H9 (cell line): ENCODE measurements at regions not wholly inside any gene's neighbourhood (a gene's known extent, or its start where the extent isn't known, plus 50 kb on each side); places are given as distances from the start of the nearest gene placed in this dataset.

Experiments used
- DNase-seq: peaks from one replicate; pipeline ENCODE4 v3.0.0-alpha.2; 2017
- H2AFZ ChIP-seq: one replicate; pipeline ENCODE4 v1.6.1; 2013; ENCODE audit warnings: mild to moderate bottlenecking, low read length, control low read depth, moderate library complexity
- H2AK5ac ChIP-seq: 2 replicates; pipeline ENCODE4 v1.6.1; 2013; ENCODE audit warnings: low read length, control low read depth, mixed read lengths; ENCODE audit not compliant: insufficient read length
- H2BK120ac ChIP-seq: one replicate; pipeline ENCODE4 v1.6.1; 2013; ENCODE audit warnings: low read depth, mild to moderate bottlenecking, low read length, control low read depth, inconsistent platforms; ENCODE audit not compliant: poor library complexity, severe bottlenecking
- H2BK12ac ChIP-seq: 2 replicates; pipeline ENCODE4 v1.6.1; 2013; ENCODE audit warnings: low read length, control low read depth, mixed read lengths, low read depth; ENCODE audit not compliant: insufficient read length
- H2BK15ac ChIP-seq: 2 replicates; pipeline ENCODE4 v1.6.1; 2013; ENCODE audit warnings: low read depth, low read length, control low read depth
- H2BK20ac ChIP-seq: one replicate; pipeline ENCODE4 v1.6.1; 2013; ENCODE audit warnings: low read depth, mild to moderate bottlenecking, low read length, control low read depth, inconsistent platforms; ENCODE audit not compliant: poor library complexity, severe bottlenecking
- H2BK5ac ChIP-seq: 2 replicates; pipeline ENCODE4 v1.6.1; 2013; ENCODE audit warnings: low read length, control low read depth, mixed read lengths; ENCODE audit not compliant: insufficient read length
- H3K14ac ChIP-seq: 2 replicates; pipeline ENCODE4 v1.6.1; 2013; ENCODE audit warnings: low read length, control low read depth; ENCODE audit not compliant: insufficient read depth
- H3K18ac ChIP-seq: 2 replicates; pipeline ENCODE4 v1.6.1; 2013; ENCODE audit warnings: low read depth, mild to moderate bottlenecking, mixed read lengths, low read length, control low read depth; ENCODE audit not compliant: insufficient read length
- H3K23ac ChIP-seq: 2 replicates; pipeline ENCODE4 v1.6.1; 2013; ENCODE audit warnings: low read length, control low read depth, mixed read lengths, low read depth; ENCODE audit not compliant: insufficient read length
- H3K23me2 ChIP-seq: 2 replicates; pipeline ENCODE4 v1.6.1; 2013; ENCODE audit warnings: low read depth, mild to moderate bottlenecking, mixed read lengths, low read length, control low read depth; ENCODE audit not compliant: insufficient read length, poor library complexity, severe bottlenecking
- H3K27ac ChIP-seq: 2 replicates; pipeline ENCODE4 v1.5.1; 2013; ENCODE audit warnings: low read length, control low read depth, mixed read lengths, low read depth; ENCODE audit not compliant: insufficient read length
- H3K27me3 ChIP-seq: 2 replicates; pipeline ENCODE4 v1.6.1; 2013; ENCODE audit warnings: low read length, control low read depth, inconsistent platforms; ENCODE audit not compliant: insufficient read depth
- H3K4ac ChIP-seq: 2 replicates; pipeline ENCODE4 v1.6.1; 2013; ENCODE audit warnings: low read depth, mild to moderate bottlenecking, control low read depth, inconsistent platforms, low read length, moderate library complexity
- H3K4me1 ChIP-seq: 2 replicates; pipeline ENCODE4 v1.6.1; 2013; ENCODE audit warnings: low read length, control low read depth, inconsistent platforms; ENCODE audit not compliant: insufficient read depth
- H3K4me2 ChIP-seq: 2 replicates; pipeline ENCODE4 v1.6.1; 2013; ENCODE audit warnings: low read length, control low read depth, mixed read lengths; ENCODE audit not compliant: insufficient read length, insufficient read depth
- H3K56ac ChIP-seq: 2 replicates; pipeline ENCODE4 v1.6.1; 2013; ENCODE audit warnings: low read depth, mild to moderate bottlenecking, mixed read lengths, low read length, control low read depth; ENCODE audit not compliant: insufficient read length
- H3K79me1 ChIP-seq: 2 replicates; pipeline ENCODE4 v1.6.1; 2013; ENCODE audit warnings: low read depth, mild to moderate bottlenecking, moderate library complexity, low read length, control low read depth, inconsistent platforms; ENCODE audit not compliant: insufficient read depth, poor library complexity, severe bottlenecking
- H3K79me2 ChIP-seq: 2 replicates; pipeline ENCODE4 v1.6.1; 2013; ENCODE audit warnings: low read length, control low read depth, inconsistent platforms; ENCODE audit not compliant: insufficient read depth
- H3K9ac ChIP-seq: 2 replicates; pipeline ENCODE4 v1.6.1; 2013; ENCODE audit warnings: low read length, control low read depth, mixed read lengths; ENCODE audit not compliant: insufficient read length; ENCODE audit errors: extremely low read depth
- H3K9me3 ChIP-seq: one replicate; pipeline ENCODE4 v1.6.1; 2013; ENCODE audit warnings: low read depth, low read length, inconsistent platforms; ENCODE audit not compliant: control insufficient read depth
- H3T11ph ChIP-seq: one replicate; pipeline ENCODE4 v1.6.1; 2013; ENCODE audit warnings: mild to moderate bottlenecking, low read length, control low read depth, inconsistent platforms
- H4K20me1 ChIP-seq: one replicate; pipeline ENCODE4 v1.6.1; 2013; ENCODE audit not compliant: control insufficient read depth, insufficient read length, insufficient read depth
- H4K5ac ChIP-seq: 2 replicates; pipeline ENCODE4 v1.6.1; 2013; ENCODE audit warnings: low read depth, mild to moderate bottlenecking, mixed read lengths, low read length, control low read depth; ENCODE audit not compliant: insufficient read length
- H4K8ac ChIP-seq: replicated peaks from 2 replicates; pipeline ENCODE4 v1.6.1; 2013; ENCODE audit warnings: low read length, control low read depth, mixed read lengths, low read depth; ENCODE audit not compliant: insufficient read length
- H4K91ac ChIP-seq: 2 replicates; pipeline ENCODE4 v1.6.1; 2013; ENCODE audit warnings: low read depth, mild to moderate bottlenecking, moderate library complexity, mixed read lengths, low read length, control low read depth; ENCODE audit not compliant: insufficient read length
- H3K27ac Mint-ChIP-seq, 3 experiments: 2 replicates in 2 of 3; 3 replicates in 1 of 3; pipeline ENCODE4 v1.8.0; 2020 to 2021; ENCODE audit warnings: mixed read lengths in 3 of 3, mild to moderate bottlenecking in 1 of 3, moderate library complexity in 1 of 3
- H3K27me3 Mint-ChIP-seq: 2 replicates; pipeline ENCODE4 v1.8.0; 2021; ENCODE audit warnings: low read depth, mild to moderate bottlenecking, moderate library complexity, mixed read lengths
- H3K36me3 Mint-ChIP-seq, 3 experiments: 2 replicates in 2 of 3; 3 replicates in 1 of 3; pipeline ENCODE4 v1.8.0; 2020 to 2021; ENCODE audit warnings: low read depth in 3 of 3, mixed read lengths in 3 of 3; ENCODE audit not compliant: insufficient read depth in 1 of 3
- H3K4me1 Mint-ChIP-seq, 2 experiments: 2 replicates each; pipeline ENCODE4 v1.8.0; 2020; ENCODE audit warnings: mixed read lengths in 2 of 2
- H3K4me3 Mint-ChIP-seq, 2 experiments: 2 replicates in 1 of 2; 3 replicates in 1 of 2; pipeline ENCODE4 v1.8.0; 2020 to 2021; ENCODE audit warnings: mild to moderate bottlenecking in 2 of 2, mixed read lengths in 2 of 2, moderate library complexity in 1 of 2
- H3K9me3 Mint-ChIP-seq, 2 experiments: 2 replicates in 1 of 2; 3 replicates in 1 of 2; pipeline ENCODE4 v1.8.0; 2020; ENCODE audit warnings: mild to moderate bottlenecking in 2 of 2, mixed read lengths in 2 of 2, moderate library complexity in 1 of 2
- WGBS: extraction: QIAGEN DNeasy Blood & Tissue Kit; methylation state at CpG from one replicate; pipeline ENCODE4 v1.1.7; 2013; ENCODE audit warnings: missing lambda C conversion rate, low lambda C conversion rate, mixed read lengths; ENCODE audit not compliant: insufficient read length; ENCODE audit errors: extremely low coverage; 5-methylcytosine and 5-hydroxymethylcytosine counted together
- TF ChIP-seq, protein P1 (sequence below): fragments of 200-600 bp; sonication (generic); conservative IDR thresholded peaks from 3 replicates; pipeline ENCODE4 v1.8.0; 2021; ENCODE audit warnings: antibody characterized with exemption, mild to moderate bottlenecking

DNA sequence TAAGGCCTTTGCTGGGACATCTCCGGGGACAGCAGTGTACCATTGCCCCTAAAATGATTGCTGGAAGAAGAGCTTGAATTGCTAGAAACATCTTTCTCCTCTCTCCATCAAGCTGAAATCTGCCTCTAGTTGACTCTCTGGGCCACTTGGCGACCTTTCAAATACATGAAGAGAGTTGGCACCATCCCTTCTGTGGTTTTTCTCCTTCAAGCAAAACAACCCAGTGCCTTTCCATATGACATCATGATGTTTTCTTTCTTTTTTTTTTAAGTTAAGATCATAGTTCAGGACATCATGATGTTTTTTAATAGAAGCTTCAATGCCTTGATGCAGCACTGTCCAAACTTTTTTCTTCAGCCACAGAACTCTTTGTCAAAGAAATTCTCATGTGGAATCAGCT lies 144.0 kb upstream of the PTPRG start:
- no peak overlapping the region for H3K4me2 ChIP-seq
- TF ChIP-seq, protein P1, sequence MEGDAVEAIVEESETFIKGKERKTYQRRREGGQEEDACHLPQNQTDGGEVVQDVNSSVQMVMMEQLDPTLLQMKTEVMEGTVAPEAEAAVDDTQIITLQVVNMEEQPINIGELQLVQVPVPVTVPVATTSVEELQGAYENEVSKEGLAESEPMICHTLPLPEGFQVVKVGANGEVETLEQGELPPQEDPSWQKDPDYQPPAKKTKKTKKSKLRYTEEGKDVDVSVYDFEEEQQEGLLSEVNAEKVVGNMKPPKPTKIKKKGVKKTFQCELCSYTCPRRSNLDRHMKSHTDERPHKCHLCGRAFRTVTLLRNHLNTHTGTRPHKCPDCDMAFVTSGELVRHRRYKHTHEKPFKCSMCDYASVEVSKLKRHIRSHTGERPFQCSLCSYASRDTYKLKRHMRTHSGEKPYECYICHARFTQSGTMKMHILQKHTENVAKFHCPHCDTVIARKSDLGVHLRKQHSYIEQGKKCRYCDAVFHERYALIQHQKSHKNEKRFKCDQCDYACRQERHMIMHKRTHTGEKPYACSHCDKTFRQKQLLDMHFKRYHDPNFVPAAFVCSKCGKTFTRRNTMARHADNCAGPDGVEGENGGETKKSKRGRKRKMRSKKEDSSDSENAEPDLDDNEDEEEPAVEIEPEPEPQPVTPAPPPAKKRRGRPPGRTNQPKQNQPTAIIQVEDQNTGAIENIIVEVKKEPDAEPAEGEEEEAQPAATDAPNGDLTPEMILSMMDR = no peak

More for the DNA sequence above, 144.0 kb upstream of the PTPRG start:
- no peak overlapping the region for H3K4ac ChIP-seq
- H3K9ac ChIP-seq = no peak overlapping the region
- no peak overlapping the region for H3K23ac ChIP-seq
- H2BK12ac ChIP-seq = no peak overlapping the region
- H3K79me1 ChIP-seq = no peaks in the 10 kb centered on the region
- Mint-ChIP-seq H3K27ac (no peak overlapping the region), H3K27me3 (no peaks in the 10 kb centered on the region; the same call in 1 of the 2 replicates), H3K4me1 (peaks cover 0 to 5% of the 10 kb centered on the region in 2 experiments; a peak in 2 of 4 replicates), H3K4me3 (no peak overlapping the region), H3K9me3 (no peaks in the 10 kb centered on the region), H3K36me3 (peaks cover 0 to 2% (median 0%) of the 10 kb centered on the region in 3 experiments; a peak in 1 of 7 replicates)
- no CpG with 5 or more reads among the region's 2 CpGs for WGBS
- H3K56ac ChIP-seq = no peak overlapping the region
- no peaks in the 10 kb centered on the region for H3K9me3 ChIP-seq
- no peak overlapping the region for H4K8ac ChIP-seq
- no peak overlapping the region for H3T11ph ChIP-seq
- no peak overlapping the region for H3K14ac ChIP-seq
- H4K5ac ChIP-seq = no peak overlapping the region
- no peak overlapping the region for H2AFZ ChIP-seq
- no peak overlapping the region for H2BK20ac ChIP-seq
- H3K4me1 ChIP-seq = no peaks in the 10 kb centered on the region
- no peaks in the 10 kb centered on the region for H3K27me3 ChIP-seq
- no peak overlapping the region for H3K18ac ChIP-seq
- no peak overlapping the region for H2BK5ac ChIP-seq
- no peak for DNase-seq
- H2BK15ac ChIP-seq = no peak overlapping the region
- H2BK120ac ChIP-seq = no peak overlapping the region
- no peaks in the 10 kb centered on the region for H4K20me1 ChIP-seq
- no peaks in the 10 kb centered on the region for H3K23me2 ChIP-seq
- no peaks in the 10 kb centered on the region for H3K79me2 ChIP-seq
- no peak overlapping the region for H2AK5ac ChIP-seq
- no peak overlapping the region for H4K91ac ChIP-seq
- H3K27ac ChIP-seq = no peak overlapping the region
